ENCODE measurements at regions not wholly inside any gene's neighbourhood (a gene's known extent, or its start where the extent isn't known, plus 50 kb on each side); places are given as distances from the start of the nearest gene placed in this dataset.

- TF ChIP-seq CTCF (IDR thresholded peaks at IDR 0.05): no peak
- no peak for TF ChIP-seq POLR2A (IDR thresholded peaks at IDR 0.05)
Observed at GRCh38 chr14:65336191-65336591, 76.3 kb upstream of the FUT8 start.
